Epithelial cell of prostate (primary cell): ENCODE measurements at regions not wholly inside any gene's neighbourhood (a gene's known extent, or its start where the extent isn't known, plus 50 kb on each side); places are given as distances from the start of the nearest gene placed in this dataset.

Source experiments
- DNase-seq: peaks from one replicate; pipeline ENCODE4 v3.0.0-alpha.2; 2011; ENCODE audit warnings: low read depth, low spot score
- H3K27ac ChIP-seq: fragments of 450-650 bp; 2 replicates; pipeline ENCODE4 v1.5.1; 2017; ENCODE audit warnings: mild to moderate bottlenecking

GRCh38 chr1:119294199-119294598, 74.4 kb upstream of the HAO2 start:
- no peak for DNase-seq
- H3K27ac ChIP-seq = no peak overlapping the region

DNA sequence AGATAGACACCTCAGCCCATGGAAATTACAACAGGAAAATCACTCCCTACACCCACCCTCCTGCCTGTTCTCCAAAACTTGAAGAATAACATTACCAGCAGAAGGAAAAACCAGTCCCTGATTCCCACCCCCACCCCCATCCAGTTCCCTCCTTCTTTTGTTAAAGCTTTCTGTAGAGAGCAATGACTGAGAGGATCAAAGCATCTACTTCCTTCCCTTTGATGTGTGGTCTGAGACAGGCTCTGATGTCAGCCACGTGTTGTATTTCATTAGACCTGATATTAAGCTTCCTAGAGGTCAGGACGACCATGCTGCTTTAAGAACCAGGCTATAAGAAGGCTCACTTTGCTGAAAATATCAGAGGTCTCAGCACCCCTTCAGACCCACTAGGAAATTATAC, 73.9 kb upstream of the HAO2 start:
- no peak for DNase-seq
- no peak overlapping the region for H3K27ac ChIP-seq

GRCh38 chr1:119298687-119299303, 69.8 kb upstream of the HAO2 start:
- no peak overlapping the region for H3K27ac ChIP-seq
- DNase-seq = no peak

DNA sequence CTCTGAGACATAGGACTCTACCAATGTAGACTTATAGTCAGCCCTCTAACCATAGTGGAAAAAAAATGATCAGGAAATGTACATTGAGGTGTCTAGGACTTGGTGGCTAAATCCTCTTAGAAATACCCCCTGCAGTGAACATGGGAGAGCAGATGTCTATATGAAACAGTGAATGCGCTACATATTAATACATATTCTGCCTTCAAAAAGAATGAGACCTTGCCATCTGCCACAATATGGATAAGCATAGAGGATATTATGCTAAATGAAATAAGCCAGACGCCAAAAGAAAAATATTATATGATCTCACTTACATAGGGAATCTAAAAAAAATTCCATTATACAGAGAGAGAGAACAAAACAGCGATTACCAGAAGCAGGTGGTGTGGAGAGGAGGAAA, 66.6 kb upstream of the HAO2 start:
- DNase-seq = no peak
- H3K27ac ChIP-seq = no peak overlapping the region

- DNase-seq = no peak
Observed at GRCh38 chr1:119308130-119308700, 60.4 kb upstream of the HAO2 start.

GRCh38 chr1:119308806-119309205, 59.8 kb upstream of the HAO2 start:
- H3K27ac ChIP-seq = no peak overlapping the region
- DNase-seq = no peak

More at GRCh38 chr1:119308130-119308700, 60.4 kb upstream of the HAO2 start:
- H3K27ac ChIP-seq = no peak overlapping the region

DNA sequence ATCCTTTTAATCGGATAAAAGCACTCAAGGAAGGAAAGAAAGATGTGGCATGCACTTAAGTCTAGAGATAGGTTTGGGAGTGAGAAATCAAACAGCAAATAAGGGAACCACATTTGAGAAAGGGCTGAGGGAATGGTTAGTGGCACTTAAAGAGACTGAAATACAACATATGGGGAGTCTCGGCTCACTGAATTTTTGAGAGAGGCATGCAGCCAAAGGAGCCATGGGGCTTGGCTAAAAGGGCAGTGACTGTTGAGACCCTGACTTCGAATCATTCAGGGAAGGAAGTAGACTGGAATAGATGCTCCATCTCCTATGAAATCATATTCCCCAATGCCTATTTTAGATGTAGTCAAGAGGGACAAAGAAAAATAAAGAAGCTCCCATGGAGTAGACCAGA, 58.3 kb upstream of the HAO2 start:
- DNase-seq = no peak
- H3K27ac ChIP-seq = no peak overlapping the region

DNA sequence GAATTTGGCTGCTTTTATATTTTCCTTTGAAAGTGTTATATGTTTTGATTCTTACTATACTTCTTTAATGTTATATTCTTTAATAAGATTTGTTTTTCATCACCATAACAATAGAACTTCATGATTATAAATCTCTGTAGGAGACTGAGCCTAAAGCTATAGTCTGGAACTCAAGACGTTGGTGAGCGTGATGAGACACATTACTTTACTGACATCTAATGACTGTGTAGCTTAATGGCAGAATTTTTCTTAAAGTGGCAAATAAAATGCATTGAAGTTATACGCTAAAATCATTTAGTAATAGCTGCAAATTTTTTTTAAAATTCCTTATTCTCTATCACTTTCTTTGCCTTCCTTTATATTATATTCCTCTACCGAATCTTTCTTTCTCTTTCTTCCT, 56.1 kb upstream of the HAO2 start:
- no peak for DNase-seq
- no peak overlapping the region for H3K27ac ChIP-seq

GRCh38 chr1:119314001-119314796, 54.4 kb upstream of the HAO2 start:
- no peak for DNase-seq
- H3K27ac ChIP-seq = peak overlapping the region; percentile 1

- no peak for DNase-seq
- H3K27ac ChIP-seq = no peak overlapping the region
Observed at GRCh38 chr1:119316870-119317416, 51.6 kb upstream of the HAO2 start.

- DNase-seq = no peak
- H3K27ac ChIP-seq = peak overlapping the region; percentile 69
Observed at GRCh38 chr1:119318466-119319309, 49.9 kb upstream of the HAO2 start.
